OCI-LY3 (cell line): ENCODE measurements at regions not wholly inside any gene's neighbourhood (a gene's known extent, or its start where the extent isn't known, plus 50 kb on each side); places are given as distances from the start of the nearest gene placed in this dataset.

ENCODE experiments used
- H2AFZ ChIP-seq: fragments of 200-600, 300-600 bp; shearing (Covaris generic); 2 replicates; pipeline ENCODE4 v1.6.0; 2014; ENCODE audit warnings: antibody characterized with exemption, low read depth, low read length
- H3K27ac ChIP-seq: fragments of 200-600, 300-600 bp; sonication (generic); 2 replicates; pipeline ENCODE4 v1.5.1; 2014; ENCODE audit warnings: mild to moderate bottlenecking, low read length, moderate library complexity, mixed read lengths
- H3K27me3 ChIP-seq: fragments of 200-600, 300-600 bp; sonication (generic); 2 replicates; pipeline ENCODE4 v1.6.1; 2014; ENCODE audit warnings: low read depth, low read length, mixed read lengths
- H3K36me3 ChIP-seq: fragments of 200-600, 300-600 bp; sonication (generic); replicated peaks from 2 replicates; pipeline ENCODE3; 2014; ENCODE audit warnings: low read depth, low read length, mixed read lengths
- H3K4me1 ChIP-seq: fragments of 300-600, 200-600 bp; sonication (generic); 2 replicates; pipeline ENCODE4 v1.6.1; 2014; ENCODE audit warnings: low read length, mixed read lengths
- H3K4me2 ChIP-seq: fragments of 200-600, 300-600 bp; sonication (generic); 2 replicates; pipeline ENCODE4 v1.6.1; 2014; ENCODE audit warnings: low read length, mixed read lengths
- H3K4me3 ChIP-seq: fragments of 300-600, 200-600 bp; sonication (generic); 2 replicates; pipeline ENCODE4 v1.5.1; 2014; ENCODE audit warnings: antibody characterized with exemption, mild to moderate bottlenecking, low read length, moderate library complexity
- H3K79me2 ChIP-seq: fragments of 300-600, 200-600 bp; shearing (Covaris generic); 2 replicates; pipeline ENCODE4 v1.6.1; 2014; ENCODE audit warnings: mild to moderate bottlenecking, low read length, mixed read lengths
- H3K9ac ChIP-seq: fragments of 300-600, 200-600 bp; shearing (Covaris generic); 2 replicates; pipeline ENCODE4 v1.6.0; 2014; ENCODE audit warnings: mild to moderate bottlenecking, low read length, moderate library complexity
- H3K9me3 ChIP-seq: fragments of 200-600, 300-600 bp; shearing (Covaris generic); 2 replicates; pipeline ENCODE4 v1.6.1; 2014; ENCODE audit warnings: low read length, mixed read lengths; ENCODE audit not compliant: insufficient read depth
- H4K20me1 ChIP-seq: fragments of 200-600, 300-600 bp; sonication (generic); 2 replicates; pipeline ENCODE4 v1.6.1; 2016; ENCODE audit warnings: low read length, mixed read lengths; ENCODE audit not compliant: insufficient read depth
- CTCF ChIP-seq: fragments of 200-600, 300-600 bp; sonication (generic); IDR thresholded peaks from 2 replicates; pipeline ENCODE4 v1.5.1; 2014; ENCODE audit warnings: antibody characterized with exemption, low read length, low read depth
- EZH2phosphoT487 ChIP-seq: fragments of 200-600 bp; shearing (Covaris generic); IDR thresholded peaks from 2 replicates; pipeline ENCODE4 v1.6.1; 2018; ENCODE audit warnings: antibody characterized with exemption, mixed run types, low read depth

- Histone ChIP-seq H4K20me1 (no peaks in the 10 kb centered on the region), H3K27me3 (no peaks in the 10 kb centered on the region), H3K36me3 (no peaks in the 10 kb centered on the region), H3K4me3 (no peak overlapping the region), H3K79me2 (no peaks in the 10 kb centered on the region), H3K27ac (no peak overlapping the region), H3K9me3 (no peaks in the 10 kb centered on the region), H3K9ac (no peak overlapping the region), H2AFZ (no peak overlapping the region), H3K4me1 (peaks cover 23% of the 10 kb centered on the region), H3K4me2 (no peak overlapping the region)
- TF ChIP-seq EZH2phosphoT487: no peak
- TF ChIP-seq CTCF: no peak
These were observed 171.2 kb upstream of the PGRMC2 start for GRCh38 chr4:128458816-128459215.

- Histone ChIP-seq H2AFZ (no peak overlapping the region), H3K4me2 (no peak overlapping the region), H3K79me2 (no peaks in the 10 kb centered on the region), H3K4me3 (no peak overlapping the region), H3K27me3 (no peaks in the 10 kb centered on the region), H3K4me1 (peaks cover 34% of the 10 kb centered on the region), H3K27ac (no peak overlapping the region), H4K20me1 (no peaks in the 10 kb centered on the region), H3K36me3 (no peaks in the 10 kb centered on the region), H3K9me3 (no peaks in the 10 kb centered on the region), H3K9ac (no peak overlapping the region)
- TF ChIP-seq EZH2phosphoT487 (no peak), CTCF (no peak)
These were observed 170.1 kb upstream of the PGRMC2 start for GRCh38 chr4:128457726-128458125.

GRCh38 chr4:128456171-128456570, 168.6 kb upstream of the PGRMC2 start:
- Histone ChIP-seq H3K4me2 (no peak overlapping the region), H3K79me2 (no peaks in the 10 kb centered on the region), H3K4me3 (no peak overlapping the region), H4K20me1 (no peaks in the 10 kb centered on the region), H3K9me3 (no peaks in the 10 kb centered on the region), H2AFZ (no peak overlapping the region), H3K27me3 (no peaks in the 10 kb centered on the region), H3K9ac (no peak overlapping the region), H3K27ac (no peak overlapping the region), H3K36me3 (no peaks in the 10 kb centered on the region), H3K4me1 (peaks cover 37% of the 10 kb centered on the region)
- TF ChIP-seq EZH2phosphoT487 (no peak), CTCF (no peak)

- TF ChIP-seq EZH2phosphoT487 (no peak), CTCF (no peak)
- H3K36me3 ChIP-seq: no peaks in the 10 kb centered on the region
- H3K4me2 ChIP-seq: no peak overlapping the region
- H2AFZ ChIP-seq: no peak overlapping the region
- peaks cover 32% of the 10 kb centered on the region for H3K4me1 ChIP-seq
- H3K79me2 ChIP-seq: no peaks in the 10 kb centered on the region
- H3K4me3 ChIP-seq: no peak overlapping the region
- no peak overlapping the region for H3K27ac ChIP-seq
- H3K9me3 ChIP-seq: no peaks in the 10 kb centered on the region
- H4K20me1 ChIP-seq: no peaks in the 10 kb centered on the region
- no peaks in the 10 kb centered on the region for H3K27me3 ChIP-seq
- no peak overlapping the region for H3K9ac ChIP-seq
These were observed 167.9 kb upstream of the PGRMC2 start for GRCh38 chr4:128455480-128455879.
